LNCaP clone FGC (cell line): ENCODE measurements at regions not wholly inside any gene's neighbourhood (a gene's known extent, or its start where the extent isn't known, plus 50 kb on each side); places are given as distances from the start of the nearest gene placed in this dataset.

Source experiments
- DNase-seq: peaks from one replicate; pipeline ENCODE4 v3.0.0-alpha.2; 2011; ENCODE audit warnings: low read depth
- H3K4me3 ChIP-seq: 2 replicates; pipeline ENCODE4 v1.5.1; 2011; ENCODE audit warnings: mild to moderate bottlenecking, low read depth, low read length, control low read depth
- TF ChIP-seq, protein P1 (sequence below): IDR thresholded peaks from 2 replicates; pipeline ENCODE4 v1.5.1; 2012; ENCODE audit warnings: mild to moderate bottlenecking; ENCODE audit not compliant: control insufficient read depth, insufficient read depth; ENCODE audit errors: extremely low read depth

DNA sequence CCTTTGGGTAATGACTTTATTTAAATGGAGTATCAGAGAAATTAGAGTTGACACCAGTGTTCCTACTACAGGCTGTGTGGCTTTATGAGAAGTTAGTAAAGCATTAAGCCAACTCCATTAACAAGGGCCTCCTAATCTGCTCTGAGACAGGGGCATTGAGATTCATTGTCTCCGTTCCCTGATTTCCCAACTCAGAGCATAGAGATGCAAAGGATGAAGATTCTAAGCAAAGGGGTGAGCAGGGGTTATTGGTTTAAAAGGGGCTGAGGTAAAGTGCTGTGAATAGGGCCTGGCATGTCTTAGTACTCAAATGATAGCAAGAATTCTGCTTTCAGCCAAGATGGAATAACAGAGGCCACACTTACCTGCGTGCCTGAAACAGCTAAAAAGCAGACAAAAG is 428.4 kb downstream of the PTPRU start:
- TF ChIP-seq, protein P1, sequence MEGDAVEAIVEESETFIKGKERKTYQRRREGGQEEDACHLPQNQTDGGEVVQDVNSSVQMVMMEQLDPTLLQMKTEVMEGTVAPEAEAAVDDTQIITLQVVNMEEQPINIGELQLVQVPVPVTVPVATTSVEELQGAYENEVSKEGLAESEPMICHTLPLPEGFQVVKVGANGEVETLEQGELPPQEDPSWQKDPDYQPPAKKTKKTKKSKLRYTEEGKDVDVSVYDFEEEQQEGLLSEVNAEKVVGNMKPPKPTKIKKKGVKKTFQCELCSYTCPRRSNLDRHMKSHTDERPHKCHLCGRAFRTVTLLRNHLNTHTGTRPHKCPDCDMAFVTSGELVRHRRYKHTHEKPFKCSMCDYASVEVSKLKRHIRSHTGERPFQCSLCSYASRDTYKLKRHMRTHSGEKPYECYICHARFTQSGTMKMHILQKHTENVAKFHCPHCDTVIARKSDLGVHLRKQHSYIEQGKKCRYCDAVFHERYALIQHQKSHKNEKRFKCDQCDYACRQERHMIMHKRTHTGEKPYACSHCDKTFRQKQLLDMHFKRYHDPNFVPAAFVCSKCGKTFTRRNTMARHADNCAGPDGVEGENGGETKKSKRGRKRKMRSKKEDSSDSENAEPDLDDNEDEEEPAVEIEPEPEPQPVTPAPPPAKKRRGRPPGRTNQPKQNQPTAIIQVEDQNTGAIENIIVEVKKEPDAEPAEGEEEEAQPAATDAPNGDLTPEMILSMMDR, result no peak
- no peak overlapping the region for H3K4me3 ChIP-seq

DNA sequence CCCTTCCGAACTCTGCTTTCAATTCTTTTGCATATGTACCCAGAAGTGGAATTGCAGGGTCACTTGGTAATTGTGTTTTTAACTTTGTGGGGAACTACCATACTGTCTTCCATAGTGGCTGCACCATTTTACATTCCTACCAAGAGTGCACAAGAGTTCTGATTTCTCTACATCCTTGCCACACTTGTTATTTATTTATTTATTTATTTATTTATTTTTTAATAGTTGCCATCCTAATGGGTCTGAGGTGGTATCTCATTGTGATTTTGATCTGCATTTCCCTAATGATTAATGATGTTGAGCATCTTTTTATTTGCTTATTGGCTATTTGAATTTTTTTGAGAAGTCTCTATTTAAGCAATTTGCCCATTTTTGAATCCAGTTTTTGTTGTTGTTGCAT is 422.4 kb downstream of the PTPRU start:
- no peak overlapping the region for H3K4me3 ChIP-seq
- no peak for DNase-seq
- TF ChIP-seq, protein P1, result no peak

More for the DNA sequence above, 428.4 kb downstream of the PTPRU start:
- DNase-seq, result no peak

DNA sequence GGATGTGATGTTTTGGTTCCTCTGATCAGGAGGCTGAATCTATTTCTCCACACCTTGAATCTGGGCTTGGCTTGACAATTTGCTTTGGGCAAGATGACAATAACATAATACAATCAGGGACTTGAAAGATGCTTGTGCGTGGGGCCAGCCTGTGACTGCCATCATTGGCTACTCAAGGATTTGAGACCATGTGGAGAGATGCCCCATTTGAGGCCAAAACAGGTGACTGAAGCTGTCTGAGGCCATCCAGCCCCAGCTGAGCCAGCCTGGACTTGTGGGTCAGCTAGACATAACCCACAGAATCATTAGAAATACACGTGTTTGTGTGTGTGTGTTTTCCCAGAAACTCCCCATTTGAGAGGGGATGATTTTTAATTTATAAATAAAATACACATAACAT is 421.5 kb downstream of the PTPRU start:
- TF ChIP-seq, protein P1, result no peak
- H3K4me3 ChIP-seq, result no peak overlapping the region
- no peak for DNase-seq

DNA sequence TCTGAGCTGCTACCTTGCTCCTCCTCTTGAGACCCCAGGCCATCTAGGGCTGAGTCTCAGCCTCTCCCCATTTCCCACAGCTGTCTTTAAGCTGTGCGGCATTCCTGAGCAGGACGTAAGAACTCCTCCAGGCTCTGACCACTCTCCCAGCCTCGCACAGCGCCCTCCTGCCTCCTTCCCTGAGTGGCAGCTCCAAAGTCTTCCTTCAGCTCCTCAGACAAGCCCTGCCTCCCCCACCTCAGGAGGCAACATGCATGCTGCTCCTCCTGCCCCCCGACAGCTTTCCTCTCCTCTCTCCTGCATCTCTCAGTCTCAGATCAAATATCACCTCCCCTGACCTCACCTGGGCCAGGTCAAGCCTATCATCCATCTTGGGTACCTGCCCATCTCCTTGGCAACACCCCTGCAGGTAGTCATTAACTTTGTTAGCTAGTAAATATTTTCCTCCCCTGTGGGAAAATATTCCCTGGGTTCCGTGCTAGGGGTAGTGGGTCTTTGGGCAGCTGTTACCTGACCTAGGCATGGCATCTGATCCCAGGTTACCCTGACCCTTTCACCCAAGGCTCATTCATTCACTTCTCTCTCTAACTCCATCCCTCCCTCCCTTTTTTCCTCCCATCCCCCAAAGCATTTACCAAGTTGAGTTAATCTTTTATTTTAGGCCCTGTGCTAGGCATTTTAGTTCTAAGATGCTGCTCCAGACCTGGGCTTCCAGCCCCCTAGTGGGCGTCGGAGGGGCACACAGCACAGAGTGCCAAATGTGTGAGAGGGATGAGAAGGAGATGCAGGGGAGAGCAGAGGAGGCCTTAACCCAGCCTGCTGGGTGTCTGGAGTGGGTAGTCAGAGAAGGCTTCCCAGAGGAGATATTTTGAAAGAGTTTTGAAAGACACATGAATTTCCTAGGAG is 419.9 kb downstream of the PTPRU start:
- no peak overlapping the region for H3K4me3 ChIP-seq
- TF ChIP-seq, protein P1, result no peak
- no peak for DNase-seq

DNA sequence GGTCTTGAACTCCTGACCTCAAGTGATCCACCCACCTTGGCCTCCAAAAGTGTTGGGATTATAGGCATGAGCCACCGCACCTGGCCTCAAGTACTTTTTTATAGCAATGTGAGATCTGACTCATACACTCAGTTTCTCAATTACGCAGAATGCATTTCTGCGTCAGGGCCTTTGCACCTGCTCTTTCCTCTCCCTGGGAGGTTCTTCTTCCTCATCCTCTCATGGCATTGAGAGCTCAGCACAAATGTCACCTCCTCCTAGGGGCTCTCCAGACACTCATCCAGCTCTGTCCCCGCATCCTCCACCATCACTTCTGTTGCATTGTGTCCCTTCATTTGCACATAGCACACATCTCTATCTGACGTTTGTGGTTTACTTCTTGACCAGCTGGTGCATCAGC is 418.8 kb downstream of the PTPRU start:
- TF ChIP-seq, protein P1, result no peak
- H3K4me3 ChIP-seq, result no peak overlapping the region
- no peak for DNase-seq

DNA sequence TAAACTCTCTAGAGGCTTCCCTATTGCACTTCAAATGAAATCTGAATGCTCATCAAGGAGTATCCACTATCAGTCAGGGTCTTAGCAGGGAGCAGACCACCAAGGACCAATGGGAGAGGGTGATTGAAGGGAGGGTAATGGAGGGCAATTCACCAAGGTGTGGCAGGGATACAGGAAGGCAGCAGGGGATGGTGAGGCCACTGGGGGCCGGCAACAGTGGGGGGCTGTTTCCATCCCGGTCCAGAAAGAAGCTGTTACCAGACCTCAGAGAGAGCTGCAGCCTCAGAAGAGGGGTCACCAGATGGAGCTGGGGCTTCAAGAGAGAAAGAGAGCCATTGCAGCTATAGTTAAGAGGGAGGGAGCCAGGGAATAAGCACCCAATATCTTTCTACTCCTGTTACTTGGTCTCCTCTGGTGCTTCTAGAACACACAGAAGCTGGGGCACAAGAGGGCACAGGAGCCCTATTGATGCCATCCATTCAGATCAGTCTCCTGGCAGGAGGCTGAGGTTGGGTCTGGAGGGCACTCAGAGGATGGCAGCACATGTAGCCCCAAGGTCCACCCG is 417.6 kb downstream of the PTPRU start:
- TF ChIP-seq, protein P1, result no peak
- H3K4me3 ChIP-seq, result no peak overlapping the region
- no peak for DNase-seq
